Mesenchymal stem cell (in vitro differentiated cells and primary cell): ENCODE measurements at regions not wholly inside any gene's neighbourhood (a gene's known extent, or its start where the extent isn't known, plus 50 kb on each side); places are given as distances from the start of the nearest gene placed in this dataset.

Experiments used
- DNase-seq: peaks from one replicate; pipeline ENCODE4 v3.0.0-alpha.2; 2013
- H2AFZ ChIP-seq: one replicate; pipeline ENCODE4 v1.6.1; 2013; ENCODE audit warnings: low read depth, mild to moderate bottlenecking, control low read depth, inconsistent platforms, low read length, moderate library complexity
- H2AK5ac ChIP-seq: 2 replicates; pipeline ENCODE4 v1.6.1; 2013; ENCODE audit warnings: low read length, moderate library complexity, mild to moderate bottlenecking, inconsistent platforms; ENCODE audit not compliant: severe bottlenecking
- H2BK120ac ChIP-seq: one replicate; pipeline ENCODE4 v1.6.1; 2013; ENCODE audit warnings: low read depth, mild to moderate bottlenecking, inconsistent platforms, low read length, moderate library complexity
- H2BK12ac ChIP-seq, 2 experiments: one replicate each; pipeline ENCODE4 v1.6.1; 2013; ENCODE audit warnings: inconsistent platforms in 2 of 2, low read length in 2 of 2, mild to moderate bottlenecking in 2 of 2, moderate library complexity in 2 of 2, control low read depth in 1 of 2
- H2BK15ac ChIP-seq: one replicate; pipeline ENCODE4 v1.6.1; 2013; ENCODE audit warnings: mild to moderate bottlenecking, low read depth, inconsistent platforms; ENCODE audit not compliant: poor library complexity, severe bottlenecking
- H2BK5ac ChIP-seq: 2 replicates; pipeline ENCODE4 v1.6.1; 2013; ENCODE audit warnings: low read depth, mild to moderate bottlenecking, low read length, control low read depth, inconsistent platforms; ENCODE audit not compliant: poor library complexity, severe bottlenecking
- H3K14ac ChIP-seq, 2 experiments: one replicate each; pipeline ENCODE4 v1.6.1; 2013; ENCODE audit warnings: inconsistent platforms in 2 of 2, low read length in 2 of 2, control low read depth in 1 of 2, mild to moderate bottlenecking in 1 of 2, moderate library complexity in 1 of 2
- H3K18ac ChIP-seq, 2 experiments: one replicate each; pipeline ENCODE4 v1.6.1; 2013; ENCODE audit warnings: inconsistent platforms in 2 of 2, low read length in 2 of 2, control low read depth in 1 of 2, low read depth in 1 of 2, mild to moderate bottlenecking in 1 of 2
- H3K23ac ChIP-seq, 2 experiments: one replicate each; pipeline ENCODE4 v1.6.1; 2013; ENCODE audit warnings: inconsistent platforms in 2 of 2, low read length in 2 of 2, mild to moderate bottlenecking in 2 of 2, moderate library complexity in 2 of 2, control low read depth in 1 of 2
- H3K27ac ChIP-seq: 2 replicates; pipeline ENCODE4 v1.5.1; 2013; ENCODE audit warnings: mild to moderate bottlenecking, moderate library complexity, low read length, control low read depth, inconsistent platforms; ENCODE audit not compliant: poor library complexity, severe bottlenecking
- H3K27me3 ChIP-seq, 2 experiments: 2 replicates each; pipeline versions ENCODE4 v1.6.1 to v1.7.0; 2013; ENCODE audit warnings: low read length in 2 of 2, mild to moderate bottlenecking in 2 of 2, moderate library complexity in 2 of 2, control low read depth in 1 of 2, inconsistent platforms in 1 of 2; ENCODE audit not compliant: control insufficient read depth in 1 of 2, insufficient read depth in 1 of 2
- H3K36me3 ChIP-seq, 2 experiments: 2 replicates each; pipeline versions ENCODE4 v1.6.1 to v1.7.0; 2013; ENCODE audit warnings: low read length in 2 of 2, control low read depth in 1 of 2, inconsistent platforms in 1 of 2, low read depth in 1 of 2, mild to moderate bottlenecking in 1 of 2; ENCODE audit not compliant: insufficient read depth in 2 of 2, control insufficient read depth in 1 of 2
- H3K4ac ChIP-seq, 2 experiments: one replicate each; pipeline ENCODE4 v1.6.1; 2013; ENCODE audit warnings: inconsistent platforms in 2 of 2, low read length in 2 of 2, mild to moderate bottlenecking in 2 of 2, moderate library complexity in 2 of 2, control low read depth in 1 of 2, low read depth in 1 of 2
- H3K4me1 ChIP-seq: 2 replicates; pipeline ENCODE4 v1.6.1; 2013; ENCODE audit warnings: low read depth, low read length, control low read depth; ENCODE audit not compliant: control insufficient read depth, insufficient read depth
- H3K4me2 ChIP-seq: 2 replicates; pipeline ENCODE4 v1.6.1; 2013; ENCODE audit warnings: low read length, mild to moderate bottlenecking, inconsistent platforms; ENCODE audit not compliant: poor library complexity, severe bottlenecking
- H3K4me3 ChIP-seq, 2 experiments: 2 replicates each; pipeline versions ENCODE4 v1.5.1 to v1.7.0; 2013; ENCODE audit warnings: low read length in 2 of 2, mild to moderate bottlenecking in 2 of 2, control low read depth in 1 of 2, low read depth in 1 of 2; ENCODE audit not compliant: insufficient read depth in 1 of 2
- H3K79me1 ChIP-seq: replicated peaks from 2 replicates; pipeline ENCODE4 v1.6.1; 2013; ENCODE audit warnings: mild to moderate bottlenecking, control low read depth, low read length, inconsistent platforms; ENCODE audit not compliant: poor library complexity, severe bottlenecking
- H3K9ac ChIP-seq: 2 replicates; pipeline ENCODE4 v1.7.0; 2013; ENCODE audit warnings: mild to moderate bottlenecking, low read length, moderate library complexity
- H3K9me3 ChIP-seq: 2 replicates; pipeline ENCODE4 v1.7.0; 2013; ENCODE audit warnings: mild to moderate bottlenecking, low read length; ENCODE audit not compliant: control insufficient read depth
- H4K8ac ChIP-seq: one replicate; pipeline ENCODE4 v1.6.1; 2013; ENCODE audit warnings: inconsistent platforms, mild to moderate bottlenecking, low read length, moderate library complexity
- H4K91ac ChIP-seq: one replicate; pipeline ENCODE4 v1.6.1; 2013; ENCODE audit warnings: mild to moderate bottlenecking, low read length, inconsistent platforms
- WGBS: methylation state at CpG from one replicate; pipeline ENCODE4 v1.1.7; 2013; ENCODE audit warnings: mixed read lengths; 5-methylcytosine and 5-hydroxymethylcytosine counted together

- 0% methylated on average over 1 of the region's 2 CpGs for whole genome bisulfite sequencing
- Histone ChIP-seq H3K4me2 (no peak overlapping the region), H4K8ac (no peak overlapping the region), H3K23ac (no peak overlapping the region), H3K18ac (no peak overlapping the region), H3K27ac (no peak overlapping the region), H3K36me3 (no peaks in the 10 kb centered on the region), H3K4ac (no peak overlapping the region), H2AK5ac (no peak overlapping the region), H2BK15ac (no peak overlapping the region), H2BK12ac (no peak overlapping the region), H3K14ac (no peak overlapping the region), H3K4me1 (no peaks in the 10 kb centered on the region), H3K9ac (peak overlapping the region; percentile 57), H2BK120ac (no peak overlapping the region), H2BK5ac (no peak overlapping the region), H3K4me3 (no peak overlapping the region), H2AFZ (no peak overlapping the region), H3K79me1 (no peaks in the 10 kb centered on the region), H3K27me3 (peaks cover 0 to under 1% of the 10 kb centered on the region in 2 experiments), H4K91ac (no peak overlapping the region), H3K9me3 (no peaks in the 10 kb centered on the region)
- peak; percentile 39 for DNase-seq
Measured at GRCh38 chr10:43890124-43890523, 241.4 kb upstream of the ZNF32 start.

GRCh38 chr10:43888586-43888985, 239.9 kb upstream of the ZNF32 start:
- Histone ChIP-seq H2BK12ac (no peak overlapping the region), H3K27ac (no peak overlapping the region), H3K4ac (no peak overlapping the region), H2BK5ac (no peak overlapping the region), H3K36me3 (no peaks in the 10 kb centered on the region), H3K23ac (no peak overlapping the region), H3K79me1 (no peaks in the 10 kb centered on the region), H2AFZ (no peak overlapping the region), H3K9ac (no peak overlapping the region), H2AK5ac (no peak overlapping the region), H3K14ac (no peak overlapping the region), H3K18ac (no peak overlapping the region), H3K4me2 (no peak overlapping the region), H3K27me3 (peaks cover 3% of the 10 kb centered on the region in 2 experiments), H4K91ac (no peak overlapping the region), H3K4me1 (no peaks in the 10 kb centered on the region), H3K4me3 (no peak overlapping the region), H3K9me3 (no peaks in the 10 kb centered on the region), H2BK120ac (no peak overlapping the region), H4K8ac (no peak overlapping the region), H2BK15ac (no peak overlapping the region)
- 0% methylated on average over 2 of the region's 3 CpGs for WGBS
- peak; percentile 82 for DNase-seq

- no peak overlapping the region for H3K23ac ChIP-seq
- peak overlapping the region; percentile 1 to 49 for H3K18ac ChIP-seq
- no peaks in the 10 kb centered on the region for H3K4me1 ChIP-seq
- WGBS: 92% methylated on average over 2 of the region's 2 CpGs
- no peak overlapping the region for H2BK15ac ChIP-seq
- H3K9me3 ChIP-seq: no peaks in the 10 kb centered on the region
- DNase-seq: no peak
- H2AFZ ChIP-seq: no peak overlapping the region
- H2BK5ac ChIP-seq: no peak overlapping the region
- no peak overlapping the region for H3K27ac ChIP-seq
- no peak overlapping the region for H2AK5ac ChIP-seq
- no peak overlapping the region for H3K14ac ChIP-seq
- peaks cover 3% of the 10 kb centered on the region in 2 experiments for H3K27me3 ChIP-seq
- H3K9ac ChIP-seq: no peak overlapping the region
- H4K91ac ChIP-seq: no peak overlapping the region
- no peaks in the 10 kb centered on the region for H3K79me1 ChIP-seq
- no peak overlapping the region for H3K4me3 ChIP-seq
- H4K8ac ChIP-seq: no peak overlapping the region
- no peaks in the 10 kb centered on the region for H3K36me3 ChIP-seq
- H3K4me2 ChIP-seq: no peak overlapping the region
- no peak overlapping the region for H3K4ac ChIP-seq
- H2BK120ac ChIP-seq: peak overlapping the region; percentile 2
- H2BK12ac ChIP-seq: peak overlapping the region; percentile 21 to 29
Measured at GRCh38 chr10:43885842-43886241, 237.2 kb upstream of the ZNF32 start.

- peak overlapping the region in 1 of 2 experiments; percentile 21 for H3K18ac ChIP-seq
- 89% methylated on average over 5 of the region's 5 CpGs for WGBS
- DNase-seq: no peak
- no peak overlapping the region for H2BK120ac ChIP-seq
- H3K23ac ChIP-seq: no peak overlapping the region
- H2AK5ac ChIP-seq: no peak overlapping the region
- H4K91ac ChIP-seq: no peak overlapping the region
- H3K9ac ChIP-seq: no peak overlapping the region
- H3K4ac ChIP-seq: peak overlapping the region in 1 of 2 experiments; percentile 63
- H3K4me2 ChIP-seq: no peak overlapping the region
- H3K27me3 ChIP-seq: peaks cover 3% of the 10 kb centered on the region in 2 experiments
- H3K4me1 ChIP-seq: no peaks in the 10 kb centered on the region
- H2BK15ac ChIP-seq: no peak overlapping the region
- H2BK12ac ChIP-seq: peak overlapping the region in 1 of 2 experiments; percentile 87
- no peak overlapping the region for H3K27ac ChIP-seq
- H3K4me3 ChIP-seq: no peak overlapping the region
- peak overlapping the region in 1 of 2 experiments; percentile 46 for H3K14ac ChIP-seq
- no peak overlapping the region for H2AFZ ChIP-seq
- H3K36me3 ChIP-seq: no peaks in the 10 kb centered on the region
- H4K8ac ChIP-seq: peak overlapping the region; percentile 57
- no peak overlapping the region for H2BK5ac ChIP-seq
- H3K79me1 ChIP-seq: no peaks in the 10 kb centered on the region
- no peaks in the 10 kb centered on the region for H3K9me3 ChIP-seq
Measured at GRCh38 chr10:43885252-43885651, 236.6 kb upstream of the ZNF32 start.
